NCI-H460 (cell line): ENCODE measurements at regions not wholly inside any gene's neighbourhood (a gene's known extent, or its start where the extent isn't known, plus 50 kb on each side); places are given as distances from the start of the nearest gene placed in this dataset.
"Not testable (repeated sequence)": the region's sequence is repeated elsewhere in the genome, so short reads cannot be mapped to it uniquely, and the experiment has no call there.

Experiments used
- DNase-seq: peaks from one replicate; pipeline ENCODE4 v3.0.0-alpha.2; 2016; ENCODE audit warnings: low read depth; ENCODE audit errors: extremely low read depth

DNA sequence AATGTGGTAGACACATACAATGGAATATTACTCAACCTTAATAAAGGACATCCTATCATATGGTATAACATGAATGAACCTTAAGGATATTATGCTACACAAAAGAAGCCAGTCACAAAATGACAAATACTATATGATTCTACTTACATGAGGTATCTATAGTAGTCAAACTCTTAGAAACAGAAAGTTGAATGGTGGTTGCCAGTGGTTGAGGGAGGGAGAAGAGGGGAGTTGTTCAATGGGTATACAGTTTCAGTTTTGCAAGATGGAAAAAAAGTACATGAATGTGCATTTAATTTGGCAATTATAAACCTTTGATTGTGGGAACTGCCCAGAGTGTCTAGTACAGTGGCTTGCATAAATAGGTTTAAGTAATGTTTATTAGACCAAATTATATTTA lies 473.3 kb upstream of the ZNF608 start:
- no peak for DNase-seq

GRCh38 chr5:125220284-125220683 lies 473.8 kb upstream of the ZNF608 start:
- DNase-seq, result no peak

- no peak for DNase-seq
These were observed 476.3 kb upstream of the ZNF608 start for GRCh38 chr5:125222597-125223240.

- no peak for DNase-seq
These were observed 479.0 kb upstream of the ZNF608 start for GRCh38 chr5:125225424-125225823.

DNA sequence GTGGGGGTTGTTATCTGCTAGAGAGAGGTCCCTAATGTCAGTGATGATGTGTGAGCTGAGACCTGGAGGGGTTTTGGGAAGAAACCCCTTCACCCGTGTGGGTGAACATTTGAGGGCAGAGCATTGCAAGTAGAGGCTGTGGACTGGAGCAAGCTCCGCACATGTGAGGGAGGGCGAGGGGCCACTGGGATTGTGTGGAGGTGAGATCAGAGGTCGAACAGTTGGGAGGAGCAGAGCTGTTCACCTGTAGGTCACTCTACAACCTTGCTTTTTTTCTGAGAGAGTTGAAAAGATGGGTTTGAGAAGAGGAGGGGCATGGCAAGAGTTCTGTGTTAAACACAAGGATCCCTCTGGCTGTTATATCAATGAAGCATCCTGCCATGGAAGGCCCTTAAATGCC lies 480.4 kb upstream of the ZNF608 start:
- no peak for DNase-seq

- DNase-seq, result peak; percentile 36
These were observed 481.1 kb upstream of the ZNF608 start for GRCh38 chr5:125227333-125228095.

DNA sequence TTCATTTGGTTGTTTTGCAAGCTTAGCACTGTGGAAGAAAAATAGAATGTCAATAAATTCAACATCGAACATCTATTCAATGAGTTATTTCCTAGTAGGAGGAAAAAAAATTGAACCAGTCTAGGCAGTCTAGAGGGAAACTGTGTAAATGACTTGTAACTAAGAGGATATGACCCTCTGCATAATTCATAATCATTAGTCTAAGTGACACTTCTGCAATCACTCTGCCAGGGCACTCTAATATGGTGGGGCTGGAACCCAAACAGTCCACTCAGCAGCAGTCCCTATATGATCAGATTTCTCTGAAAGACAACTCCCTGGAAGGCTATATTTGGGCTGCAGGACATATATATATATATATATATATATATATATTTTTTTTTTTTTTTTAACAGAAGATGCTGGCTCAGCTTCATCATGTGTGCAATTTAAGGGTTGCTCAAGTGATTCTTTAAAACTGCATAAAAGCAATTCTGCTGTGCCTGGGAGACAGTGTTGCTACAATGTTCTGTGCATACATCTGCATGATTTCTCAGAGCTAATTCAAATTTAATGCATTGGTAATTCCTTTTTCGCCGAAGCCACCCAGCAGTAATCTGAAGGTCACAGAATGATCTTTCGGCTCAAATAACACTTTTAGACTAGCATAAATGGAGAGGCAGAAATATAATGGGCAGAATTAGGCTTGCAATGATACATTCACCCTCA lies 482.1 kb upstream of the ZNF608 start:
- no peak for DNase-seq

GRCh38 chr5:125229556-125229955 lies 483.1 kb upstream of the ZNF608 start:
- no peak for DNase-seq

DNA sequence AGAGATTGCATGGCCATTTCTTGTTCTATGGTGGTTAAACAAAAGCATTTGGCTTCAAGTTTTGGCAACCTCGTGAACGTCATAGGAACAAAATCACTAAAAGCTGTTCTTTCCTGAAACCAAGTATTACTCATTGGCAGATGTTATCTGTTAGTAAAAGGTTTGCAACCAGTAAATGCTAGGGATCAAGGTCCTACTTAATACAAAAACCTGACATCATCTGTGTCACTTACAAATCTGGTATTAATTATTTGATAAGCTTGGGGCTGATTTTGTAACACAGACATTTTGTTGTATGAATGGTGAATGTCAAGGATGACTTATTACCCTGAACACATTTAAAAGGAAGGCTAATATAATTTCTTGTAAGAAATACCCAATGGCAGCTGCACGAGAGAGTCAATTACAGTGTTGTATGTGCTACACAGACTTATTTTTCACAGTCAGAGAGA lies 486.4 kb upstream of the ZNF608 start:
- DNase-seq, result no peak

DNA sequence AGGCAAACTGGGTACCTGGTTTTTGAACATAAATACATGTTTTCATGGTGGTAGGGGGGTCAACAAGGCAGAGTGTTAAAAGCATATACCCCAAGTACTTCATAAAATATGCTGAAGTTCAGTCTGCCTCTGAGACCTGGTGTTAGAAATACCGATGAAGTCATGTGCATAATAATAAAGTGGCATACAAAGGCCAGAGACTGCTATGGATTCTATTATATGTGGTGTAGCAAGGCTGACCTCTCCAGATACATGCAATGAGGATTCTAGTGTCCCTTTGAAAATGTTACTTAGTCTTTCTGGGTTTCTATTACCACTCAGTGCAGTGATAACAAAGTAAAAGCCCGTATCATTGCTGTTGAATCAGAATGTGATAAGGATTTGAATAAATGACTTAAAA lies 487.5 kb upstream of the ZNF608 start:
- no peak for DNase-seq

DNA sequence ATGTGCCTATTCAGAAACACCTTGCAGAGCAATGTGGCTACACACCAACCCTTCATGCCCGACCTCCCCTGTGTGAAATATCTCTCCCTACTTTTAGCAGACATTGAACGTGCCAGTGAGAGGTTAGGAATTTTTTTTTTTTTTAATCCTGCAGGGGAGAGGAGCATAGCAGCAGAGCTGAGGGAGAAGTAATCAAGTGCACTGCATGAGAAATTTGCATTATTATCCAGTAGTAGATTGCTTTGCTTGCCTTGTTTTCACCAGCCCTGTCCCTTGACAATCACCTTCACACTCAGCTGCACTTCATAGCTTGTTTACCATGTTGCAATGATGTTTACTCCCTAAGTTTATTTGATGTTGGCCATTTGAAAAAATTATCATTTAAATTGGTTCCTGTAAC lies 489.6 kb upstream of the ZNF608 start:
- no peak for DNase-seq

DNA sequence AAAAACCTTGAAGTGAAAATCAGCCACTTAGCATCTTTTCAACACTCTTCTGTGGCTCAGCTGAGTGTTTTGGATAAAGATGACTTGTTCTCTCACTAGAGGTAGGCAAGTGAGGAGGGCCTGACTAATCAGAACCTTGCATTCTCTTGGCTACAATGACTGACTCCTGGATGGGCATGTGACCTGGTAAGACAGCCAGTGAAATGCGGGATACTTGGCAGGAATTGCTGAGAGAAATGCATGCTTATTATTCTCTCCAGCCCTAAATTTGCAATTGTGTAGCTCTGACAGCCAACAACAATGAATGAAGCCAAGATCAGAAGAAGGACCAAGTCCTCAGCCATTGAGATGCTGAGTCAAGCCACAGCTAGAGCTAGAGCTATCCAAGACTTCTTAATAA lies 490.5 kb upstream of the ZNF608 start:
- DNase-seq, result no peak

DNA sequence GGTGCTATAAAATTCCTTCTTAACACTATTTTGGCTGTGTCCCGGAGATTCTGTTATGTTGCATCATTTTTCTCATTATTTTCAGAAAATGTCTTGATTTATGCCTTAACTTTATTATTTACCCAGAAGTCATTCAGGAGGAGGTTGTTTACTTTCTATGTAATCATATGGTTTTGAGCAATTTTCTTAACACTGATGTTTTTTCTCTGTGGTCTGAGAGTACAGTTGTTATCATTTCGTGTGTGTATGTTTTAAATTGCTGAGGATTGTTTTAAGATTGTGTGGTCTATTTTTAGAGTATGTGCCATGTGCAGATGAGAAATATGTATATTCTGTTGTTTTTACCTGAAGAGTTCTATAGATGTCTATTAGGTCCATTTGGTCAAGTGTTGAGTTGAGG lies 498.1 kb upstream of the ZNF608 start:
- no peak for DNase-seq

- no peak for DNase-seq
These were observed 498.8 kb upstream of the ZNF608 start for GRCh38 chr5:125245216-125245615.

GRCh38 chr5:125249400-125249799 lies 503.0 kb upstream of the ZNF608 start:
- no peak for DNase-seq

- no peak for DNase-seq
These were observed 505.3 kb upstream of the ZNF608 start for GRCh38 chr5:125251703-125252102.

GRCh38 chr5:125253634-125254033 lies 507.2 kb upstream of the ZNF608 start:
- not testable (repeated sequence) for DNase-seq

DNA sequence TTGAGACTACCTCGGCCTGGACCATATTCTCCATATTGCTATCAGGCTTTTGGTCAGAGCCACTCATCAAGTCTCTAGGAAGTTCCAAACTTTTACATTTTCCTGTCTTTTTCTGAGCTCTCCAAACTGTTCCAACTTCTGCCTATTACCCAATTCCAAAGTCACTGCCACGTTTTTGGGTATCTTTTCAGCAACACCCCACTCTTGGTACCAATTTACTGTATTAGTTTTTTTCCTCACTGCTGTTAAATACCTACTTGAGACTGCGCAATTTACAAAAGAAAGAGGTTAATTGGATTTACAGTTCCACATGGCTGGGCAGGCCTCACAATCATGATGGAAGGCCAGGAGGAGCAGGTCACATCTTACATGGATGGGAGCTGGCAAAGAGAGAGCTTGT lies 507.8 kb upstream of the ZNF608 start:
- no peak for DNase-seq

DNA sequence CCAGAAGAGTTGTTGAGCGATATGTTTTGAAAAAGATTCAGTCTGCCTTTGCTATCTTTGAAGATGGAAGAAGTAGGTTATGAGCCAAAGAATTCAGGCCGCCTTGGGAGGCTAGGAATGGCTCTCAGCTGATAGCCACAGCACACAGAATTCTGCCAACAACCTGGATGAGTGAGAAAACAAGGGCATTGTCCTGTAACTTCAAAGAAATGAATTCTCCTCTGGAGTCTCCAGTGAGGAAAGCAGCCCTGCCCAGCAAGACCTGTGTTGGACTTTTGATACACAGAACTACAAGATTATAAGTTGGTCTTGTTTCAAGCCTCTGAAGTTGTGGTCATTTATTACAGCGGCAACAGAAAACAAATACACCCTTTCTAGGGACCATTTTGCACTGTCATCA lies 509.9 kb upstream of the ZNF608 start:
- no peak for DNase-seq

- no peak for DNase-seq
These were observed 510.9 kb upstream of the ZNF608 start for GRCh38 chr5:125257057-125257972.

- no peak for DNase-seq
These were observed 511.6 kb upstream of the ZNF608 start for GRCh38 chr5:125257997-125258396.
